HG02973 (cell line): ENCODE measurements at regions not wholly inside any gene's neighbourhood (a gene's known extent, or its start where the extent isn't known, plus 50 kb on each side); places are given as distances from the start of the nearest gene placed in this dataset.

ENCODE experiments used
- ATAC-seq: cut with Tn5 transposase; IDR thresholded peaks from one replicate; pipeline ENCODE4 v1.9.1; 2021; ENCODE audit warnings: moderate library complexity; ENCODE audit not compliant: unreplicated experiment

- ATAC-seq, result no peak
Measured at GRCh38 chr2:129068543-129068942, 749.9 kb upstream of the HS6ST1 start.

DNA sequence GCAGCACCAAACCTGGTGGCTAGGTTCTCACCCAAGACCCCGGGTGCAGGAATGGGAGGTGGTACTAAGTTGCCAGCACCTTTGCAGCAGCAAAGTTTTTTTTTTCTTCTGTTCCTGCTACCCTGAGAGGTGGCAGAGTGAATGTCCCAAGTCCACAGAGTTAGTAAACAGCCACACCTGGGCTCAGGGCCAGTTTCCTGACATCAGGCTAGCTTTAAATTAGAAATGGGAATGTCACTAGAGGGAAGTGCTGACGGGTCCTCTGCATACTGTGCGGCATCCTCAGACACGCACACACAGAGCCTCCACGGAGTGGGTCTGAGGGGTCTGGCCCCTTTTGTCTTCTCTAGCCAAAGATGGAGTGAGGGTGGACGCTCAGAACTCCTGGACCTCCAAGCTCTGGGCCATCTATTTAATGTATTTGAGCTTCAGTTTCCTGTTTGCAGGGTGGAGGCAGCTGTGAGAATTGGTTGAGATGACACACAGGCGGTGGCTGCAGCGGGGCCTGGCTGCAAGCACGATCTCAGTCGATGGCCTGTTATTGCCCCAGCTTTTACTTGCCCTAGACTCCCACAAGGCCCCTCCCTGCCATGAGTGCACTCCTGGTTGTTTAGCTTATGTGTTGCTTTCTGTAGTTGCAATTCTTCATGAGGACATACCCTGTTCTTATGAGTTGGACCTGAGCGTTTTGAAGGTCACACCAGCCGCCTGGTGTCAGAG is 751.4 kb upstream of the HS6ST1 start:
- ATAC-seq, result no peak

GRCh38 chr2:129070663-129071062 is 752.0 kb upstream of the HS6ST1 start:
- no peak for ATAC-seq

DNA sequence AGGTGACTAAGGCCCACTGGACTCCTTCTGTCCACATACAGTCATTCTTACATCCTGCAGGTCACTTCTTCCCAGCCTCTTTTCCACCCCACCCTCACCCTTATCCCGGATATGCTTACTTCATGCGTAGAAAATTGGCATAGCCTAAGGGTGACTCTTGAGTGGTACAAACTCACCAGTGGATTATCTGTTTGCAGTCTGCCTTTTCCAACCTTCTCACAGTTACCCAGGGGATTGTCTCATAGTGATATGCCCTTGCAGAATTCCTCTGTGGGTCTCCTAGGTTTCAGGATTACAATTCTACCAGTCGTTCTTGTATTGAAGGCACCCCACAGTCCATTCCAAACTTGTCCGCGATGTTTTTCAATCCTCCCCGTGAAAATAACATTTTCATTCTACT is 752.9 kb upstream of the HS6ST1 start:
- ATAC-seq, result no peak

DNA sequence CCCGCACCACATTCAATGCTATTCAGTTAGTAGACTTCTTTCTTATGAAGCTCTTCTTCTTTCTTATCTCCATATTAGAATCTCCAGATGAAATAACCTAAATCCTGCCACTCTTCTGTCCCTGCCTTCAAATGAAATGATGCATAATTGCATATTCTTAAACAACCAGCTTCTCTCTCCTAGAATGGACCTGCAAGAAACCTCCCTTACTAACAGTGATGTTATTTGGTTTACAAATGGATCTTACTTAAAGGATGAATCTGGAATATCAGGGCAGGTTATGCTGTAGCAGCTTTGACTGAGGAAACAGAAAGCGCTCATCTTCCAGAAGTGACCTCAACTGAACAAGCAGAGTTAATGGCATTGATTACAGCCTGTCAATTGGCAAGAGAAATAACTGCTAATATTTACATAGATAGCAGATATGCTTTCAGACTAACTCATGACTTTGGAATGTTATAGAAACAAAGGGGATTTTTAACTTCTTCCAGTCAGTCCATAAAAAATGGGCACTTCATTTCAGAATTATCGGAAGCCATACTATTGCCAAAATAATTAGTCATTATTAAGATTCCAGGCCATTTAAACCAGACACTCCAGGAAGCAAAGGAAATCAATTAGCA is 755.7 kb upstream of the HS6ST1 start:
- no peak for ATAC-seq

DNA sequence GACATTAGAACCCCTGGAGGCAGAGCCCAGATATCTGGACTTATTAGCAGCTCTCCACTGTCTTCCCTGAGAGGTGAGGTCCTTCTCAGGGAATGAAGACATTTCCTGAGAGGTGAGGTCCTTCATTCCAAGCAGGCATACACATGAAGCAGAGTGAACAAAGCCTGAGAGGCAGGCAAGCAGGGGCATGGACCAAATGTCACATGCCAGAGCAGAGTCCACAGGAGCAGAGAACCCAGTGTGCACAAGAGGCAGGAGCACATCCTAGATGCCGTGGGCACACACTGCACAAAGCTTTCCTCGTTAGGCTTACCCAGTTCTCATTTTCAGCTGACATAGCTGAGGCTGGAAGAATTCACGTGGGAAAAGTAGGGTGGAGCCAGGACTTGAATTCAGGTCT is 759.9 kb upstream of the HS6ST1 start:
- ATAC-seq, result no peak

- ATAC-seq, result no peak
Measured at GRCh38 chr2:129080715-129081476, 762.2 kb upstream of the HS6ST1 start.

GRCh38 chr2:129085386-129085785 is 766.7 kb upstream of the HS6ST1 start:
- ATAC-seq, result no peak

- no peak for ATAC-seq
Measured at GRCh38 chr2:129087133-129087813, 768.6 kb upstream of the HS6ST1 start.

GRCh38 chr2:129091620-129092019 is 773.0 kb upstream of the HS6ST1 start:
- no peak for ATAC-seq

GRCh38 chr2:129092956-129093355 is 774.3 kb upstream of the HS6ST1 start:
- ATAC-seq, result no peak

- no peak for ATAC-seq
Measured at GRCh38 chr2:129101186-129101585, 782.5 kb upstream of the HS6ST1 start.

- no peak for ATAC-seq
Measured at GRCh38 chr2:129103936-129104878, 785.5 kb upstream of the HS6ST1 start.

- ATAC-seq, result no peak
Measured at GRCh38 chr2:129112181-129112580, 793.5 kb upstream of the HS6ST1 start.

- ATAC-seq, result no peak
Measured at GRCh38 chr2:129113776-129114175, 795.1 kb upstream of the HS6ST1 start.

- no peak for ATAC-seq
Measured at GRCh38 chr2:129117434-129117833, 798.8 kb upstream of the HS6ST1 start.

DNA sequence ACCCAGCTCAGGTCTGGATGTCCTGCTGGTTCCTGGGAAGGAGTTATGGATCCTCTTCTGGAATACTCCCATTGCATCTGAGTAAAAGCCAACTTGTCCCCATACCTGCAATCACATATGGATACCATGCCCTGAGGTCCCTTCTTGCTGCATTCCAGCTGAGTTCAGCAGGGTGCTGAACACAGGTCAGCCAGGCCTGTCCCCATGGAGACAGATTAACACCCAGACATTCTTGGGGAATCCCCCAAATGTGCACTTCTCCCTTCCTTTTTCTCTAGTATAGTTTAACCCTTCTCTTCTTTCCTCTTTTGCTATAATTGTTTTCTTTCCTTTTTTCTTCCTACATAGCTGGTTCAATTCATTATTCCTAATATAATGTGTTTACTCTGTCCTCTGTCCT is 799.6 kb upstream of the HS6ST1 start:
- peak; percentile 65 for ATAC-seq

- ATAC-seq, result no peak
Measured at GRCh38 chr2:129129087-129129486, 810.4 kb upstream of the HS6ST1 start.

DNA sequence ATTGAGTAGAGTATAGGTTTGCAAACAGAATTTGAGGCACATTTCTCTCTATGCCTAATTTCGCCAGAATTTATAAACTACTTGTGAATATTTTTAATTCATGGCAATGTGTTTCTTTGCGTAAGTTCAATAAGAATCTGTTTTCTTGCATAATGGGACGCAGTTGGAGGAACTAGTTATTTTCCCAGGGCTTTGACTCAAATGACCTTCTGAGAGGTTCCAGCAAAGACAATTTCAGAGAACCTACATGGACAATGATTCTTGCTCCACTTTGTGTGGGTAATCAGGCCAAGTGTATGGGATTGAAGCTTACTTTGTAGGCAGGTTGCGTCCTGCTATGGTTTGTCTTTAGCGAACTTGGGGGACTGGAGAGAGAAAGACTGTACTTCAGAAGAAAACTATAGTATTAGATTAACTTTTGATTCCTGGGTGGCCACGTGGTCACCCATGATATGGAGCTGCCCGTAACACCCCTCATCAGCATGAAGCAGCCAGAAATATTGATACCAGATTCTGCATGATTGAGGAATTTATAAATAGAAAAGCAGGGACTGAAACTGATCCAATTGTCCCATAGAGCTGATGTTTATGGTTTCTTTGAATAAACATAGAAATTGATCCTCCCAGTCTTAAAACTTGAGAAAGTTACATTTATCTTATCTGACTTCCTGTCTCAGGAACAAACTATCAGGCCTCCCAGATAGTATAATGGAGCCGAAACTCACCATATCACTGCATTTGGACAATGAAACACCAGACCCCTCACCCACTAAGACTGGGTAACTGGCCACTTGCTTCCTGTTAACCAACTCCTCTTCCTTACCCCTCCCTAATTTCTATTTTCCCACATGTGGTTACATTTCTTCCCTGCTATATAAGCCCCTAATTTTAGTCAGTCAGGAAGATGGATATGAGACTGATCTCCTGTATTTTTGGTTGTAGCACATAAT is 815.3 kb upstream of the HS6ST1 start:
- ATAC-seq, result no peak
